PC-9 (cell line): ENCODE measurements at regions not wholly inside any gene's neighbourhood (a gene's known extent, or its start where the extent isn't known, plus 50 kb on each side); places are given as distances from the start of the nearest gene placed in this dataset.

Source experiments
- EZH2 ChIP-seq: fragments of 200-600 bp; sonication (generic); IDR thresholded peaks from 2 replicates; pipeline ENCODE4 v1.8.0; 2017; ENCODE audit warnings: antibody characterized with exemption, low read depth
- TF ChIP-seq, protein P1 (sequence below): fragments of 200-600 bp; sonication (generic); conservative IDR thresholded peaks from 2 replicates; pipeline ENCODE4 v1.6.1; 2017; ENCODE audit warnings: mixed run types, antibody characterized with exemption, mild to moderate bottlenecking, moderate library complexity

DNA sequence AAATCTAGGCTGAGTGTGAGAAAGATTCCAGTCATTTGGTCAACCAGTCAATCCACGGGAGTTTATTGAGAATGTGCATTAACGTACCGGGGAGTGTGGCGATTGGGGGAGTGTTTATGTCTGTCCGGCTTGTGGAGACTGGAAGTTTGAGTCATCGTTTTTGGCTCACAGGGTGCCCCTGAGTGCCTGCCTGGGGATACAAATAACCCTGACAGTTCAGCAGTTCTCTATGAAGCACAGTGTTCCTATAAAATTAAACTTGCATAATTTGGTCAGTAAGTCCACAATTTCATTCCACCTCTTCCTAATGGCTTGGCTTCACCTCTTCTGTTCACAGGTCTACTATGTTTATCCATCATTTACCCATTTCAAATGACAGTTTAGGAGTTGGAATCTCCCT lies 72.6 kb upstream of the PLEKHG1 start:
- TF ChIP-seq, protein P1, sequence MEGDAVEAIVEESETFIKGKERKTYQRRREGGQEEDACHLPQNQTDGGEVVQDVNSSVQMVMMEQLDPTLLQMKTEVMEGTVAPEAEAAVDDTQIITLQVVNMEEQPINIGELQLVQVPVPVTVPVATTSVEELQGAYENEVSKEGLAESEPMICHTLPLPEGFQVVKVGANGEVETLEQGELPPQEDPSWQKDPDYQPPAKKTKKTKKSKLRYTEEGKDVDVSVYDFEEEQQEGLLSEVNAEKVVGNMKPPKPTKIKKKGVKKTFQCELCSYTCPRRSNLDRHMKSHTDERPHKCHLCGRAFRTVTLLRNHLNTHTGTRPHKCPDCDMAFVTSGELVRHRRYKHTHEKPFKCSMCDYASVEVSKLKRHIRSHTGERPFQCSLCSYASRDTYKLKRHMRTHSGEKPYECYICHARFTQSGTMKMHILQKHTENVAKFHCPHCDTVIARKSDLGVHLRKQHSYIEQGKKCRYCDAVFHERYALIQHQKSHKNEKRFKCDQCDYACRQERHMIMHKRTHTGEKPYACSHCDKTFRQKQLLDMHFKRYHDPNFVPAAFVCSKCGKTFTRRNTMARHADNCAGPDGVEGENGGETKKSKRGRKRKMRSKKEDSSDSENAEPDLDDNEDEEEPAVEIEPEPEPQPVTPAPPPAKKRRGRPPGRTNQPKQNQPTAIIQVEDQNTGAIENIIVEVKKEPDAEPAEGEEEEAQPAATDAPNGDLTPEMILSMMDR = no peak
- TF ChIP-seq EZH2 = no peak
